GM18519 (cell line): ENCODE measurements at regions not wholly inside any gene's neighbourhood (a gene's known extent, or its start where the extent isn't known, plus 50 kb on each side); places are given as distances from the start of the nearest gene placed in this dataset.
"Not testable (repeated sequence)": the region's sequence is repeated elsewhere in the genome, so short reads cannot be mapped to it uniquely, and the experiment has no call there.

ENCODE experiments used
- ATAC-seq: cut with Tn5 transposase; IDR thresholded peaks from one replicate; pipeline ENCODE4 v1.9.1; 2021; ENCODE audit warnings: mild to moderate bottlenecking, moderate library complexity; ENCODE audit not compliant: unreplicated experiment, low FRiP score

GRCh38 chr2:216776066-216776850 lies 80.9 kb upstream of the IGFBP5 start:
- no peak for ATAC-seq

GRCh38 chr2:216775043-216775453 lies 79.7 kb upstream of the IGFBP5 start:
- ATAC-seq: no peak

- ATAC-seq: no peak
Measured at GRCh38 chr2:216774620-216775019, 79.3 kb upstream of the IGFBP5 start.

GRCh38 chr2:216774180-216774579 lies 78.8 kb upstream of the IGFBP5 start:
- no peak for ATAC-seq

- no peak for ATAC-seq
Measured at GRCh38 chr2:216773072-216773471, 77.7 kb upstream of the IGFBP5 start.

- no peak for ATAC-seq
Measured at GRCh38 chr2:216770717-216771116, 75.4 kb upstream of the IGFBP5 start.

- no peak for ATAC-seq
Measured at GRCh38 chr2:216770050-216770449, 74.7 kb upstream of the IGFBP5 start.

- ATAC-seq: no peak
Measured at GRCh38 chr2:216769626-216770025, 74.3 kb upstream of the IGFBP5 start.

GRCh38 chr2:216768908-216769411 lies 73.6 kb upstream of the IGFBP5 start:
- no peak for ATAC-seq

GRCh38 chr2:216765761-216766262 lies 70.5 kb upstream of the IGFBP5 start:
- ATAC-seq: no peak

- ATAC-seq: no peak
Measured at GRCh38 chr2:216763396-216763795, 68.0 kb upstream of the IGFBP5 start.

- no peak for ATAC-seq
Measured at GRCh38 chr2:216761809-216762208, 66.5 kb upstream of the IGFBP5 start.

GRCh38 chr2:216761133-216761532 lies 65.8 kb upstream of the IGFBP5 start:
- no peak for ATAC-seq

- no peak for ATAC-seq
Measured at GRCh38 chr2:216758256-216759155, 63.2 kb upstream of the IGFBP5 start.

GRCh38 chr2:216757532-216757931 lies 62.2 kb upstream of the IGFBP5 start:
- ATAC-seq: no peak

GRCh38 chr2:216756435-216756834 lies 61.1 kb upstream of the IGFBP5 start:
- no peak for ATAC-seq

- no peak for ATAC-seq
Measured at GRCh38 chr2:216754812-216755211, 59.5 kb upstream of the IGFBP5 start.

GRCh38 chr2:216754336-216754735 lies 59.0 kb upstream of the IGFBP5 start:
- no peak for ATAC-seq

- no peak for ATAC-seq
Measured at GRCh38 chr2:216752855-216753505, 57.6 kb upstream of the IGFBP5 start.

GRCh38 chr2:216750750-216751149 lies 55.4 kb upstream of the IGFBP5 start:
- not testable (repeated sequence) for ATAC-seq

GRCh38 chr2:216746268-216746667 lies 50.9 kb upstream of the IGFBP5 start:
- not testable (repeated sequence) for ATAC-seq
